EH (cell line): ENCODE measurements at regions not wholly inside any gene's neighbourhood (a gene's known extent, or its start where the extent isn't known, plus 50 kb on each side); places are given as distances from the start of the nearest gene placed in this dataset.
"Not testable (repeated sequence)": the region's sequence is repeated elsewhere in the genome, so short reads cannot be mapped to it uniquely, and the experiment has no call there.

Source experiments
- DNase-seq: peaks from one replicate; pipeline ENCODE4 v3.0.0-alpha.2; 2015; ENCODE audit warnings: low read depth

GRCh38 chr4:102210806-102211205, 134.5 kb downstream of the SLC39A8 start:
- DNase-seq: not testable (repeated sequence)

- DNase-seq: not testable (repeated sequence)
Observed at GRCh38 chr4:102204634-102205033, 140.6 kb downstream of the SLC39A8 start.

GRCh38 chr4:102196221-102196620, 149.1 kb downstream of the SLC39A8 start:
- peak; percentile 31 for DNase-seq

- no peak for DNase-seq
Observed at GRCh38 chr4:102193145-102193544, 152.1 kb downstream of the SLC39A8 start.

GRCh38 chr4:102180046-102180445, 165.2 kb downstream of the SLC39A8 start:
- peak; percentile 17 for DNase-seq

- peak; percentile 75 for DNase-seq
Observed at GRCh38 chr4:102174719-102175189, 170.5 kb downstream of the SLC39A8 start.

GRCh38 chr4:102172341-102172740, 172.9 kb downstream of the SLC39A8 start:
- no peak for DNase-seq

- DNase-seq: no peak
Observed at GRCh38 chr4:102170910-102171309, 174.4 kb downstream of the SLC39A8 start.

- peak; percentile 13 for DNase-seq
Observed at GRCh38 chr4:102169345-102169744, 175.9 kb downstream of the SLC39A8 start.

GRCh38 chr4:102168580-102168979, 176.7 kb downstream of the SLC39A8 start:
- DNase-seq: no peak

GRCh38 chr4:102165584-102165983, 179.7 kb downstream of the SLC39A8 start:
- no peak for DNase-seq

GRCh38 chr4:102163404-102164140, 181.7 kb downstream of the SLC39A8 start:
- DNase-seq: peak; percentile 39

GRCh38 chr4:102157984-102158383, 187.3 kb downstream of the SLC39A8 start:
- no peak for DNase-seq

GRCh38 chr4:102153391-102153790, 191.9 kb downstream of the SLC39A8 start:
- DNase-seq: no peak

- DNase-seq: no peak
Observed at GRCh38 chr4:102151696-102152095, 193.6 kb downstream of the SLC39A8 start.

- DNase-seq: no peak
Observed at GRCh38 chr4:102143433-102143832, 201.8 kb downstream of the SLC39A8 start.

GRCh38 chr4:102141842-102142241, 203.4 kb downstream of the SLC39A8 start:
- no peak for DNase-seq

GRCh38 chr4:102139932-102140331, 205.3 kb downstream of the SLC39A8 start:
- DNase-seq: no peak

- DNase-seq: peak; percentile 2
Observed at GRCh38 chr4:102139132-102139573, 206.1 kb downstream of the SLC39A8 start.

- DNase-seq: no peak
Observed at GRCh38 chr4:102137217-102137616, 208.1 kb downstream of the SLC39A8 start.

- no peak for DNase-seq
Observed at GRCh38 chr4:102129810-102130209, 215.5 kb downstream of the SLC39A8 start.
